GM21423 (cell line): ENCODE measurements at regions not wholly inside any gene's neighbourhood (a gene's known extent, or its start where the extent isn't known, plus 50 kb on each side); places are given as distances from the start of the nearest gene placed in this dataset.

Experiments used
- ATAC-seq: cut with Tn5 transposase; IDR thresholded peaks from one replicate; pipeline ENCODE4 v1.9.1; 2021; ENCODE audit warnings: mild to moderate bottlenecking, moderate library complexity; ENCODE audit not compliant: unreplicated experiment

- no peak for ATAC-seq
These were observed 50.5 kb upstream of the FBRSL1 start for GRCh38 chr12:132439333-132439904.

DNA sequence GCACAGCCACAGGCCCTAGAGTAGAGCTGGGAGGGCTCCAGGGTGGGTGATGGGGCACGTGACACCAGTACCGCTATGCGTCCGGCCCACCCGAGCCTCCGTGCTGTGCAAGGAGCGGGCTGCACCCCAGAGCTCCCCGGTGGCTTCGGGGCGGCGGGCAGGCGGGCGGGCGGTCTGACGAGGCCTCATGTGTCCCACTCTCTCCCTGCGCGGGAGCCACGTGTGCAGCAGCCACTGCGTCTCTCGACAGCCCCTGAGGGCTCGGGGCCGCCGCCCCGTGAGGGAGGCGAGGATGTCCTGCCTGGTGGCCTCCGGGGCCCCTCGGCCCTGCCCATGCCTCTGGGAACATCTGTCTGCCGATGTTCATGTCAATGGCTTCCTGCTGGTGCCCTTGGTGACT lies 51.2 kb upstream of the FBRSL1 start:
- ATAC-seq, result no peak

DNA sequence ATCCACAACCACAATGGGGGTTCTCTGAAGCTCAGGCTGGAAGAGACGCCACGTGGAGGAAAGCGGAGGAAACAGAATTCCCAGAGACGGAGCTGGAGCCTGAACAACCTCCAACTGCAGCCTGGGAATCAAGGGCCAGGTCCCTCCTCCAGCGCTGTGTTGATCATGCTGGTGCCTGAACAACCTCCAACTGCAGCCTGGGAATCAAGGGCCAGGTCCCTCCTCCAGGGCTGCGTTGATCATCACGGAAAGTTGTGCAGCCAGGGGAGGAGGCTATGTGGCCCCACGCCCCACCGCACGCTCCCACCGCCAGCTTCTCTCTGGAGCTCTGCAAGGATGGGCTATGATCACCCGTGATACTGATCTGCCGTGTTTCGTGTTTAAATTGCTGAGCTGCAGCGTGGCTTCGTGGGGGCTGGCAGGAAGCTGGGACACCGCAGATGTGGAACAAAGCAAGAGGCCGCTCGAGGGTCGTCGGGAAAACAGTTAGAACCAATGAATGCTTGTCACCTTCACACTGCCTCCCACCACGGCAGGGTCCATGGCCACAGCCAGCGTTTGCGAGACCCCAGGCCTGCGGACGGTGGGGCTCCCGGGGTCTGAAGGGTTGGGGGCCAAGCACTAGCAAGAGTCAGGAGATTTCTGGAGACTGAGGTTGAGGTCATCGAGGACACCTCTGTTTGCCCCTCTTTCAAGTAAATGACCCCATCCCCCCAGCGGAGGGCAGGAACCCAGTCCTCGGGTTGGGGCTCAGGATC lies 51.8 kb upstream of the FBRSL1 start:
- ATAC-seq, result no peak

DNA sequence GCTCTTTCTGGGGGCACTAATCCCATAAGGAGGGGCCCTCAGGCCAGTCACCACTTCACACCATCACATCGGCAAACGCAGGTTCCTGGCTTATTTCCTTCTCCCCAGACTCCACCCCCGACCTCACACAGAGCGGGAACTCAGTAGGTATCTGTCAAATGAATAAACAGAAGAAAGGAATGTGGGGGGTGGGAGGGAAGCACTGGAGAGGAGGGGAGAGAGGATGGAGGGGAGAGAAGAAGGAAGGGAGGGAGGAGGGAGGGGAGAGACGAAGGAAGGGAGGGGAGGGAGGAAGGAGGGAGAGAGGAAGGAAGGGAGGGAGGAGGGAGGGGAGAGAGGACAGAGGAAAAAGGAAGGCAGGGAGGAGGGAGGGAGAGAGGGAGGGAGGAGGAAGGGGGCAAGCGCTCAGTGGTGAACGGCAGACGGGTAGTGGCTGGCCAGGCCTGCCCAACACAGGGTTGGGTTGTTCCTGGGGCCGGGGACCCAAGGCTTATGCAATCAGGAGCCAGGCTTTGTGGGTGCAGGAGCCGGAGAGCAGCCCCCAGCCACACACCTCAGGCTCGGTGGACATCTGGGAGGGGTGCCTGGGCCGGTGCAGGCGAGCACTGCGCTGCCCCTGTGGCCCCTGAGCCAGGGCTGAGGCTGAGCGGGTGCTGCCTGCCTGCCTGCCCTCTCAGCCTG lies 52.6 kb upstream of the FBRSL1 start:
- no peak for ATAC-seq

- no peak for ATAC-seq
These were observed 53.1 kb upstream of the FBRSL1 start for GRCh38 chr12:132436791-132437251.

DNA sequence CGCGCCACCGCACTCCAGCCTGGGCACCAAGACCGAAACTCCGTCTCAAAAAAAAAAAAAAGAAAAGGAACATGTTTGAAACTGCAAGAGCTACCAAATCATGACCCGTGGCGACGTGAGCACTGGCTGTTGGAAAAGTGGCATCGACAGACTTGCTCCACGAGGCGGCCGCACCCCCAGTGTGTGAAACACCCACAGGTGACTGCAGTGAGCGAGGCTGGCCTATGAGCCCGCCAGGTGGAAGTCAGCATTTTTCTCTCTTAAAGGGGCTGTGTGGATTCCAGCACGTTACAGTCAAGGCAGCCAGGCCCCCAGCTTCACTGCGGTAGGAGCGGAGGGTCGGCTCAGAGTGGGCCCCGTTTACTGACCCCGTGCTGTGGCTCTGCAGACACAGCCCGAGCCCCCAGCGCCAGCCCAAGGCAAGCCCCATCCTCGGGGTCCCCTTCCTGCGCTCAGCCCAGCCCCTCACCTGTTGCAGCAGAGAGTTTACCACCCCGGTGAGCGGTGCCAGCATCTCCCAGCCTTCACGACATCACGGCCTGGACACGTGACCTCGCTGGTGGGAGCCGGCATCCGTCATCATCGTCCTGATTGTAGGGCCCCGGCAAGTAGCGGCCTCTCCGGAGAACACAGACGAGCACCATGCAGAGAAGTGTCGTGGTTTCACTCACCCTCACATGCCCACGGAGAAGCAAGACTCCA lies 54.3 kb upstream of the FBRSL1 start:
- no peak for ATAC-seq

GRCh38 chr12:132433641-132434395 lies 56.1 kb upstream of the FBRSL1 start:
- ATAC-seq, result no peak

GRCh38 chr12:132432721-132433577 lies 57.0 kb upstream of the FBRSL1 start:
- no peak for ATAC-seq

GRCh38 chr12:132432126-132432705 lies 57.7 kb upstream of the FBRSL1 start:
- no peak for ATAC-seq

DNA sequence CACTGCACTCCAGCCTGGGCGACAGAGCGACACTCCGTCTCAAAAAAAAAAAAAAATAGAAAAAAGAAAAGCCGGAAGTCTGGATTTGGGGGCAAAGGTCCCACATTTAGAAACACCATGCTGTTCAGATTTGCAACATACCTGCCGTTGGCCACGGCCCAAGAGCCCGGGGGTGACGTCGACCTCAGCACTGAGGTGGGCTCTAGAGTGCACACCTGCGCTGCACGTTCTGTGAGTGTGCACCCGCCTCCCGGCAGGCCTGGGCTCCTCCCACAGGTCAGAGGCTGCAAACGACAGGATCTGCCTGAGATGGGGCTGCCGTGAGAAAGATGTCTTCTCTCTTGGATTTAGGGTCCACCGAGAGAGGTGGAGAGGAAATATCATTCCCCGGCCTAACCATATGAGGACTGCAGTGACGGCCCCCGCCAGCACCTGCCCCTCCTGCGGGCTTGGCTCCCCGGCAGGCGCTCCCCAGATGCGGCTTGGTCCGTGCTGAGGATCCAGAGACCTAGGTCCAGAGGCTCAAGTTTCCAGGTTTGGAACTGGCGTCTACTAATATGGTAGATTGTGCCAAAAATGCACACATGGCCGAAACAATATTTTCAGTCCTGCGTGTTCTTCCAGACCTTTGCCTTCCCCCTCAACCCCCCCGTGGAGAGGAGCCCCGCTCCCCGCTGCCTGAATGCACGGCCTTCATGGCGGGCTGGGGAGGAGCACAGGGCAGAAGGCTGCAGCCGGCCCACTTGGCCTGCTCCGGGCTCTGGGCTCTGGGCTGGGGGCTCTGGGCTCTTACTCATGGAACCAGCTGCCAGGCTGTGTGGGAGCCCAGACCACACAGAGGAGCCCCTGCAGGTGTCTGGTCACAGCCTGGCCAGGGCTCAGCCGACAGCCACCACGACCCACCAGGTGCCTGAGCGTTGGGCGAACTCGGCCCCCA lies 58.8 kb upstream of the FBRSL1 start:
- no peak for ATAC-seq

GRCh38 chr12:132429946-132430643 lies 59.9 kb upstream of the FBRSL1 start:
- ATAC-seq, result no peak

- ATAC-seq, result no peak
These were observed 60.4 kb upstream of the FBRSL1 start for GRCh38 chr12:132429602-132429945.

DNA sequence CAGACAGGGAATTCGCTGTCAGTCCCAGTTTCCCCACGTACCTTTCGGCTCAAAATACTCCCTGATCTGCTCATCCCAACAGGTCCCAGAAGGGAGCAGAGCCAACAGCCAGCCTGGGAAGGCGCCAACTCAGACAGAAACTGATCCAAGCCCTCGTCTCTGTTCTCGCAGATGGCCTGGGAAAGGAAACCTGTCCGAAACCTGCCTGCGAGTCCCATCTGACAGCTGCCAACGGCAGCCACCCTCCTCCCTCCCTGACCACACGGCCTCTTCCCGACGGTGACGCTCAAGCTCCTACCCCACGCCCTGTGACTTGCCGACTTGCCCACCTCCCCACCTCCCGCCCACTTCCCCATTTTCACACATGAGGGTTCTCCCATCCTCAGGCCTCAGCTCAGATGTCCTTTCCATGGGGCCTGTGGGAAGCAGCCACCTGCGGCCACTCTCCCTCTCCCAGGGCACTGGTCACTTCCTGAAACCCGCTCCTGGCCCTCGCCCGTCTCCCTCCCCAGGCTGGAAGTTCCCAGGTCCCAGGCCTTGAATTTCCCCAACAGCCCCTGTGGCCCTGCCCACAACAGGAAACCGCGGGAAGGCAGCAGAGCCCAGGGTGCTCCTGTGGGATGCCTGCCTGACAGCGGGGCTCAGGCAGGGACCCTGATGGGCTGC lies 60.9 kb upstream of the FBRSL1 start:
- no peak for ATAC-seq

DNA sequence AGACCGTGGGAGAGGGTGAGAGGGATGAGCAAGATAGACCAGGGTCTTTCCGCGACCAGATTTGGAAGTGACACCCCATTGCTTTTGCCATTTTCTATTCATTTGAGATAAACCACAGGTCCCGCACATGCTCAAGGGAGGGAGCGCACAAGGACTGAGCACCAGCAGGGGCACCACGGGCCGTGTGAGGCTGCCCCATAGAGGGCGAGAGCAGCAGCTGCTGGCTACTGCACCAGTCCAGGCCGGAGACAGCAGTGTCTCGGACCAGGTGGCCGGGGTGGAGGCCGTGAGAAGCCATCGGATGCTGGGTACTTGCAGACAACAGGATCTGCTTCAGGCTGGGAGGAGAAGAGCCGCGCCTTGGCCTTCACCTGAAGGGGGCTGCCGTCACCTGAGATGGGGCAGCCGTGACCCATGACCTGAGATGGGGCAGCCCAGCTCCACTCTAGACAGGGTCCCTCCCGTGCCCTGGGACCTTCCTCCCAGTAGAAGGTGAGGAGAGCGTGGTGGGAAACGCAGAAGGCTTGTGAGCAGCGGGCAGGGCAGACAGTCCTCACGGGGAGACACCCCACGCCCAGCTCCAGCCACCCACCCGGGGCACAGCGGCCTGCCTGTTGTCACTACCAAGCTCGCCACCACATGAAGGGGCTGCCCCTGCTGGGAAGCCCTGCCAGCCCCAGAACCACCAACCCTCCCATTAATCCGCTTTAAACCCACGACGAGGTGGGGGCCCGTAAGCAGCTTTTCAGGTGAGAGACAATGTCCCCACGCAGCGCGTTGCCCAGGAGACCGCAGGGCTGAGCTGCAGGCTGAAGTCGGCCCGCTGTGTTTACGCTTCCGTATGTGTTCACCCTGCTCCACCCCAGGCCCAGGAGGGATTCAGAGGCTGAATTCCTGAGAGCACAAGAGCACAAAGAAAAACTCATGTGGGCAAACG lies 61.7 kb upstream of the FBRSL1 start:
- ATAC-seq, result no peak

DNA sequence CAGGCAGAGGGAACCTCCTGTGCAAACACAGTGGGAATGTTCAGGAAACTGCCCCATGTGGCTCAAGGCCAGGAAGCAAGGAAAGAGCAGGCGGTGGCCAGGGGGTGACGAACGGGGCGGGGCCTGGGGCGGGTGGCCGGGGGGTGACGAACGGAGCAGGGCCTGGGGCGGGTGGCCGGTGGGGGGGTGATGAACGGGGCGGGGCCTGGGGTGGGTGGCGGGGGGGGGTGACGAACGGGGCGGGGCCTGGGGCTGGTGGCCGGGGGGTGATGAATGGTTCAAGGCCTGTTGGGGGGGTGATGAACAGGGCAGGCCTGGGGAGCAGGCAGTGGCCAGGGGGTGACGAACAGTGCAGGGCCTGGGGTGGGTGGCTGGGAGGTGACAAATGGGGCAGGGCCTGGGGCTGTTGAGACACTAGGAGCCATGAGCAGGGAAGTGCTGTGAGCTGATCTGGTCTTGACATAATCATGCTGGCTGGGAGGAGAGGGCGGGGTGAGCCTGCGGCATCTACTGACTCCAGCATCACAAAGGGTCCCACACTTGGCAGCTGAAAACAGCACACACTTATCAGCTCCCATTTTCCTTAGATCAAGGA lies 62.7 kb upstream of the FBRSL1 start:
- no peak for ATAC-seq
